Globus pallidus (tissue), 1 donor: ENCODE measurements at regions not wholly inside any gene's neighbourhood (a gene's known extent, or its start where the extent isn't known, plus 50 kb on each side); places are given as distances from the start of the nearest gene placed in this dataset.

Source experiments
- DNase-seq: peaks from one replicate; pipeline ENCODE4 v3.0.0-alpha.2; 2015; ENCODE audit warnings: low spot score

- no peak for DNase-seq
Observed at GRCh38 chr2:51225377-51225776, 193.4 kb upstream of the NRXN1 start.

- DNase-seq = no peak
Observed at GRCh38 chr2:51224790-51225189, 192.9 kb upstream of the NRXN1 start.

GRCh38 chr2:51222106-51222505 is 190.2 kb upstream of the NRXN1 start:
- DNase-seq = no peak

GRCh38 chr2:51220606-51221005 is 188.7 kb upstream of the NRXN1 start:
- DNase-seq = no peak

- no peak for DNase-seq
Observed at GRCh38 chr2:51220080-51220479, 188.1 kb upstream of the NRXN1 start.

GRCh38 chr2:51219468-51219867 is 187.5 kb upstream of the NRXN1 start:
- DNase-seq = no peak

GRCh38 chr2:51218047-51218446 is 186.1 kb upstream of the NRXN1 start:
- DNase-seq = no peak

GRCh38 chr2:51213826-51214225 is 181.9 kb upstream of the NRXN1 start:
- DNase-seq = no peak

GRCh38 chr2:51212374-51212773 is 180.4 kb upstream of the NRXN1 start:
- DNase-seq = no peak

GRCh38 chr2:51208521-51208920 is 176.6 kb upstream of the NRXN1 start:
- DNase-seq = no peak

GRCh38 chr2:51201295-51201694 is 169.4 kb upstream of the NRXN1 start:
- DNase-seq = no peak

- DNase-seq = no peak
Observed at GRCh38 chr2:51194656-51195055, 162.7 kb upstream of the NRXN1 start.

GRCh38 chr2:51170273-51170672 is 138.3 kb upstream of the NRXN1 start:
- DNase-seq = no peak

- DNase-seq = no peak
Observed at GRCh38 chr2:51165534-51166260, 133.8 kb upstream of the NRXN1 start.

GRCh38 chr2:51158251-51158650 is 126.3 kb upstream of the NRXN1 start:
- DNase-seq = no peak

GRCh38 chr2:51153236-51153635 is 121.3 kb upstream of the NRXN1 start:
- DNase-seq = no peak

GRCh38 chr2:51151490-51152140 is 119.7 kb upstream of the NRXN1 start:
- no peak for DNase-seq

- DNase-seq = no peak
Observed at GRCh38 chr2:51149725-51150124, 117.8 kb upstream of the NRXN1 start.

- no peak for DNase-seq
Observed at GRCh38 chr2:51145761-51146160, 113.8 kb upstream of the NRXN1 start.

GRCh38 chr2:51120754-51121280 is 88.9 kb upstream of the NRXN1 start:
- no peak for DNase-seq

- no peak for DNase-seq
Observed at GRCh38 chr2:51111532-51111931, 79.6 kb upstream of the NRXN1 start.

- no peak for DNase-seq
Observed at GRCh38 chr2:51108794-51109193, 76.9 kb upstream of the NRXN1 start.

GRCh38 chr2:51107841-51108240 is 75.9 kb upstream of the NRXN1 start:
- DNase-seq = no peak

GRCh38 chr2:51105811-51106210 is 73.9 kb upstream of the NRXN1 start:
- DNase-seq = no peak
